ENCODE measurements at regions not wholly inside any gene's neighbourhood (a gene's known extent, or its start where the extent isn't known, plus 50 kb on each side); places are given as distances from the start of the nearest gene placed in this dataset.

DNA sequence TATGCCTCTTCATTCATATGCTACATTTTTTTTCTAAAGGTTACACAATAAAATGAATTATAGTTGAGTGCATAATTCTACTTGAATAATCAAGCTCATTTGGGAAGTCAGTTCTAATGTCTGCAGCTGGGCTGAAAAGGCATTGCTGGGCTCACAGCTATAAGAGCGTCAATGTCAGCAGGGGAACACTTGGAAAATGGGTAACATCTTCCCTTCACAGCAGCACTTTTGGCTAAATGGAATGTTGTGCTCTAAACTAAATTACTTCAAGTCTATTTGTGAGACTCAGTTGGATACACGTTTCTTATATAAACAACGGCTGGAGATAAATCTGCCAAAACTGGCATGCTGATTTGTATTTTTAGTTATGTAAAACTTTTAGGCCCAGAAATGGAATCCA, 357.8 kb downstream of the TBL1XR1 start:
- TF ChIP-seq CREB3 (CRISPR knock-in tag; IDR thresholded peaks at IDR 0.05) (no peak), MAFF (IDR thresholded peaks at IDR 0.05; ENCODE audit: low read depth, low read length) (no peak), ZHX2 (IDR thresholded peaks at IDR 0.05; ENCODE audit: low read depth) (no peak), ZHX2 (CRISPR knock-in tag; IDR thresholded peaks at IDR 0.05; ENCODE audit: borderline replicate concordance) (no peak), POLR2AphosphoS5 (IDR thresholded peaks at IDR 0.05; ENCODE audit: low read depth, low read length) (no peak), POLR2G (IDR thresholded peaks at IDR 0.05; ENCODE audit: low read depth, low read length) (no peak), SETDB1 (CRISPR knock-in tag; IDR thresholded peaks at IDR 0.05; ENCODE audit: borderline replicate concordance) (no peak), ZNF569 (CRISPR knock-in tag; IDR thresholded peaks at IDR 0.05; ENCODE audit: borderline replicate concordance) (no peak), ZNF101 (CRISPR knock-in tag; IDR thresholded peaks at IDR 0.05; ENCODE audit: borderline replicate concordance, low read depth) (no peak), ESRRA (CRISPR knock-in tag; IDR thresholded peaks at IDR 0.05; ENCODE audit: low read depth) (no peak), GABPA (IDR thresholded peaks at IDR 0.05; ENCODE audit: low read depth, low read length) (no peak), GABPA (CRISPR knock-in tag; IDR thresholded peaks at IDR 0.05; ENCODE audit: low read depth) (no peak), ZNF274 (CRISPR knock-in tag; IDR thresholded peaks at IDR 0.05) (no peak), HOXA5 (CRISPR knock-in tag; IDR thresholded peaks at IDR 0.05) (no peak)
- TF ChIP-seq, protein P1, sequence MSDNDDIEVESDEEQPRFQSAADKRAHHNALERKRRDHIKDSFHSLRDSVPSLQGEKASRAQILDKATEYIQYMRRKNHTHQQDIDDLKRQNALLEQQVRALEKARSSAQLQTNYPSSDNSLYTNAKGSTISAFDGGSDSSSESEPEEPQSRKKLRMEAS (IDR thresholded peaks at IDR 0.05), result no peak
- TF ChIP-seq, protein P2, sequence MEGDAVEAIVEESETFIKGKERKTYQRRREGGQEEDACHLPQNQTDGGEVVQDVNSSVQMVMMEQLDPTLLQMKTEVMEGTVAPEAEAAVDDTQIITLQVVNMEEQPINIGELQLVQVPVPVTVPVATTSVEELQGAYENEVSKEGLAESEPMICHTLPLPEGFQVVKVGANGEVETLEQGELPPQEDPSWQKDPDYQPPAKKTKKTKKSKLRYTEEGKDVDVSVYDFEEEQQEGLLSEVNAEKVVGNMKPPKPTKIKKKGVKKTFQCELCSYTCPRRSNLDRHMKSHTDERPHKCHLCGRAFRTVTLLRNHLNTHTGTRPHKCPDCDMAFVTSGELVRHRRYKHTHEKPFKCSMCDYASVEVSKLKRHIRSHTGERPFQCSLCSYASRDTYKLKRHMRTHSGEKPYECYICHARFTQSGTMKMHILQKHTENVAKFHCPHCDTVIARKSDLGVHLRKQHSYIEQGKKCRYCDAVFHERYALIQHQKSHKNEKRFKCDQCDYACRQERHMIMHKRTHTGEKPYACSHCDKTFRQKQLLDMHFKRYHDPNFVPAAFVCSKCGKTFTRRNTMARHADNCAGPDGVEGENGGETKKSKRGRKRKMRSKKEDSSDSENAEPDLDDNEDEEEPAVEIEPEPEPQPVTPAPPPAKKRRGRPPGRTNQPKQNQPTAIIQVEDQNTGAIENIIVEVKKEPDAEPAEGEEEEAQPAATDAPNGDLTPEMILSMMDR (CRISPR knock-in tag; IDR thresholded peaks at IDR 0.05), result no peak
